ENCODE measurements at regions not wholly inside any gene's neighbourhood (a gene's known extent, or its start where the extent isn't known, plus 50 kb on each side); places are given as distances from the start of the nearest gene placed in this dataset.

- no peaks in the 10 kb centered on the region for H3K9me3 ChIP-seq (ENCODE audit: insufficient read depth, low read depth, low read length)
- H3K9ac ChIP-seq (ENCODE audit: low read length) = no peak overlapping the region
- no peak overlapping the region for H3K4me3 Mint-ChIP-seq (ENCODE audit: unreplicated experiment)
- H3K4me3 ChIP-seq (ENCODE audit: insufficient read depth, low read depth, low read length) = no peak overlapping the region
- H3K4me1 Mint-ChIP-seq (ENCODE audit: low read depth, unreplicated experiment) = peaks cover 7% of the 10 kb centered on the region
- FAIRE-seq (no peak), DNase-seq (ENCODE audit: low read depth) (no peak)
- TF ChIP-seq CTCF (IDR thresholded peaks at IDR 0.05; ENCODE audit: insufficient read depth, low read depth, low read length) (no peak), EZH2 (IDR thresholded peaks at IDR 0.05; ENCODE audit: insufficient read depth, low read length) (no peak)
- no peak overlapping the region for H3K27ac ChIP-seq (ENCODE audit: low read depth, low read length)
- no peak overlapping the region for H2AFZ ChIP-seq (ENCODE audit: low read depth, low read length)
- no peaks in the 10 kb centered on the region for H3K9me3 Mint-ChIP-seq (ENCODE audit: unreplicated experiment)
- H3K36me3 ChIP-seq (ENCODE audit: insufficient read depth, low read length) = no peaks in the 10 kb centered on the region
- H3K27ac Mint-ChIP-seq (ENCODE audit: unreplicated experiment) = no peak overlapping the region
- no peaks in the 10 kb centered on the region for H3K36me3 Mint-ChIP-seq (ENCODE audit: low read depth, unreplicated experiment)
- H3K27me3 ChIP-seq (ENCODE audit: insufficient read depth, low read length) = no peaks in the 10 kb centered on the region
- no peaks in the 10 kb centered on the region for H3K79me2 ChIP-seq (ENCODE audit: insufficient read depth, low read length)
- no peaks in the 10 kb centered on the region for H4K20me1 ChIP-seq (ENCODE audit: insufficient read depth, low read length)
- H3K4me1 ChIP-seq (ENCODE audit: insufficient read depth, low read length) = no peaks in the 10 kb centered on the region
- no peak overlapping the region for H3K4me2 ChIP-seq (ENCODE audit: low read length)
- no peaks in the 10 kb centered on the region for H3K27me3 Mint-ChIP-seq (ENCODE audit: low read depth, unreplicated experiment)
These were observed 369.2 kb downstream of the PAX1 start for GRCh38 chr20:22074635-22075034.

GRCh38 chr20:22071841-22072240, 366.4 kb downstream of the PAX1 start:
- no peak overlapping the region for H3K4me3 Mint-ChIP-seq (ENCODE audit: unreplicated experiment)
- FAIRE-seq = no peak
- TF ChIP-seq EZH2 (IDR thresholded peaks at IDR 0.05; ENCODE audit: insufficient read depth, low read length) (no peak), CTCF (IDR thresholded peaks at IDR 0.05; ENCODE audit: insufficient read depth, low read depth, low read length) (no peak)

GRCh38 chr20:22070610-22071058, 365.2 kb downstream of the PAX1 start:
- no peak overlapping the region for H3K27ac ChIP-seq (ENCODE audit: low read depth, low read length)
- H3K9me3 Mint-ChIP-seq (ENCODE audit: unreplicated experiment) = peaks cover 2% of the 10 kb centered on the region
- TF ChIP-seq CTCF (IDR thresholded peaks at IDR 0.05; ENCODE audit: insufficient read depth, low read depth, low read length) (no peak), EZH2 (IDR thresholded peaks at IDR 0.05; ENCODE audit: insufficient read depth, low read length) (no peak)
- no peaks in the 10 kb centered on the region for H4K20me1 ChIP-seq (ENCODE audit: insufficient read depth, low read length)
- DNase-seq (ENCODE audit: low read depth) (no peak), FAIRE-seq (no peak)
- H2AFZ ChIP-seq (ENCODE audit: low read depth, low read length) = no peak overlapping the region
- H3K9me3 ChIP-seq (ENCODE audit: insufficient read depth, low read depth, low read length) = peaks cover 10% of the 10 kb centered on the region
- H3K27me3 ChIP-seq (ENCODE audit: insufficient read depth, low read length) = no peaks in the 10 kb centered on the region
- H3K36me3 ChIP-seq (ENCODE audit: insufficient read depth, low read length) = no peaks in the 10 kb centered on the region
- no peaks in the 10 kb centered on the region for H3K36me3 Mint-ChIP-seq (ENCODE audit: low read depth, unreplicated experiment)
- peaks cover 7% of the 10 kb centered on the region for H3K4me1 Mint-ChIP-seq (ENCODE audit: low read depth, unreplicated experiment)
- no peak overlapping the region for H3K9ac ChIP-seq (ENCODE audit: low read length)
- peaks cover 5% of the 10 kb centered on the region for H3K27me3 Mint-ChIP-seq (ENCODE audit: low read depth, unreplicated experiment)
- no peak overlapping the region for H3K4me3 Mint-ChIP-seq (ENCODE audit: unreplicated experiment)
- no peak overlapping the region for H3K4me2 ChIP-seq (ENCODE audit: low read length)
- H3K4me3 ChIP-seq (ENCODE audit: insufficient read depth, low read depth, low read length) = no peak overlapping the region
- no peak overlapping the region for H3K27ac Mint-ChIP-seq (ENCODE audit: unreplicated experiment)
- H3K79me2 ChIP-seq (ENCODE audit: insufficient read depth, low read length) = no peaks in the 10 kb centered on the region
- no peaks in the 10 kb centered on the region for H3K4me1 ChIP-seq (ENCODE audit: insufficient read depth, low read length)

More at GRCh38 chr20:22071841-22072240, 366.4 kb downstream of the PAX1 start:
- peaks cover 2% of the 10 kb centered on the region for H3K9me3 Mint-ChIP-seq (ENCODE audit: unreplicated experiment)
- no peaks in the 10 kb centered on the region for H3K79me2 ChIP-seq (ENCODE audit: insufficient read depth, low read length)
- peaks cover 2% of the 10 kb centered on the region for H3K27me3 Mint-ChIP-seq (ENCODE audit: low read depth, unreplicated experiment)
- H3K27ac ChIP-seq (ENCODE audit: low read depth, low read length) = no peak overlapping the region
- no peaks in the 10 kb centered on the region for H3K4me1 ChIP-seq (ENCODE audit: insufficient read depth, low read length)
- peaks cover 7% of the 10 kb centered on the region for H3K4me1 Mint-ChIP-seq (ENCODE audit: low read depth, unreplicated experiment)
- H2AFZ ChIP-seq (ENCODE audit: low read depth, low read length) = no peak overlapping the region
- no peak overlapping the region for H3K9ac ChIP-seq (ENCODE audit: low read length)
- H3K36me3 ChIP-seq (ENCODE audit: insufficient read depth, low read length) = no peaks in the 10 kb centered on the region
- no peaks in the 10 kb centered on the region for H4K20me1 ChIP-seq (ENCODE audit: insufficient read depth, low read length)
- peaks cover 10% of the 10 kb centered on the region for H3K9me3 ChIP-seq (ENCODE audit: insufficient read depth, low read depth, low read length)
- DNase-seq (ENCODE audit: low read depth) = no peak
- H3K36me3 Mint-ChIP-seq (ENCODE audit: low read depth, unreplicated experiment) = no peaks in the 10 kb centered on the region
- no peaks in the 10 kb centered on the region for H3K27me3 ChIP-seq (ENCODE audit: insufficient read depth, low read length)
- H3K27ac Mint-ChIP-seq (ENCODE audit: unreplicated experiment) = no peak overlapping the region
- H3K4me3 ChIP-seq (ENCODE audit: insufficient read depth, low read depth, low read length) = no peak overlapping the region
- no peak overlapping the region for H3K4me2 ChIP-seq (ENCODE audit: low read length)

Data from astrocyte (in vitro differentiated cells and primary cell).